EL (cell line): ENCODE measurements at regions not wholly inside any gene's neighbourhood (a gene's known extent, or its start where the extent isn't known, plus 50 kb on each side); places are given as distances from the start of the nearest gene placed in this dataset.
"Not testable (repeated sequence)": the region's sequence is repeated elsewhere in the genome, so short reads cannot be mapped to it uniquely, and the experiment has no call there.

Experiments used
- DNase-seq: peaks from one replicate; pipeline ENCODE4 v3.0.0-alpha.2; 2016

DNA sequence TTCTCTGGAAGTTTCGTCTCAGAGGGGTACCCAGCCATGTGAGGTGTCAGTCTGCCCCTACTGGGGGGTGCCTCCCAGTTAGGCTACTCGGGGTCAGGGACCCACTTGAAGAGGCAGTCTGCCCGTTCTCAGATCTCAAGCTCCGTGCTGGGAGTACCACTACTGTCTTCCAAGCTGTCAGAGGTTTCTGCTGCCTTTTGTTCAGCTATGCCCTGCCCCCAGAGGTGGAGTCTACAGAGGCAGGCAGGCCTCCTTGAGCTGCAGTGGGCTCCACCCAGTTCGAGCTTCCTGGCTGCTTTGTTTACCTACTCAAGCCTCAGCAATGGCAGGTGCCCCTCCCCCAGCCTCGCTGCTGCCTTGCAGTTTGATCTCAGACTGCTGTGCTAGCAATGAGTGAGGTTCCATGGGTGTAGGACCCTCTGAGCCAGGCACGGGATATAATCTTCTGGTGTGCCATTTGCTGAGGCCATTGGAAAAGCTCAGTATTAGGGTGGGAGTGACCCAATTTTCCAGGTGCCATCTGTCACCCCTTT lies 71.0 kb upstream of the SH3GLB1 start:
- not testable (repeated sequence) for DNase-seq

DNA sequence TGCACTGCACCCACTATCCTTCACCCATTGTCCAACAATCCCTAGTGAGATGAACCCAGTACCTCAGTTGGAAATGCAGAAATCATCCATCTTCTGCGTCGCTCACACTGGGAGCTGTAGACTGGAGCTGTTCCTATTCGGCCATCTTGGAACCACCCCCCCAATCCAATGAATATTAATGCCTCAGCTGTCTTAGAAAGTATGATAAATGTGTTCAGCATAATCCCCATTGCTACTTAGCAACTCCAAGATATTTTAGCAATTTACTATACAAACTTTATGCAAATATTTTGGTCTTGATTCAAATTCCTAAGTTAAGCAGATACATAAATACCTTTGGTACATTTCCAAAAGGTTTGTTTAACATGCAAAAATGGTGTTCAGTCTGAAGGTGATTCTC lies 70.5 kb upstream of the SH3GLB1 start:
- DNase-seq: no peak

DNA sequence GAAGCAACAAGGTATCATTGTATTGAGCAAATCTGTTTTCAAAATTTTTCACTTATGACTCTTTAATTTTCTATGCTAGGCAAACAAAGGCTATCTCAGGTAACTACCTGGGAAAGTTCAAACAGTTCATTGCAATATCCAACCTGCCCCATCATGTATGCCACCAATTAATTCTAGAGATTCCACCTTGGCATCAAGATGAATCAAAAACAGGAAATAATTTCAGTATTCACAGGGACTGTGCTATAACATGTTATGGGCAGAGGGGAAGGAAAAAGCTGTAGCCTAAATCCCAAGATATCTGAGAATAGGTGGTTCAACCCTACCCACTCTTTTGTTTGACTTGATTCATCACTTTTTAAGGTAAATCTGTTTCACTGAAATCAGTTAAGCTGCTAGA lies 67.5 kb upstream of the SH3GLB1 start:
- DNase-seq: no peak

GRCh38 chr1:86640161-86640670 lies 64.2 kb upstream of the SH3GLB1 start:
- peak; percentile 7 for DNase-seq

DNA sequence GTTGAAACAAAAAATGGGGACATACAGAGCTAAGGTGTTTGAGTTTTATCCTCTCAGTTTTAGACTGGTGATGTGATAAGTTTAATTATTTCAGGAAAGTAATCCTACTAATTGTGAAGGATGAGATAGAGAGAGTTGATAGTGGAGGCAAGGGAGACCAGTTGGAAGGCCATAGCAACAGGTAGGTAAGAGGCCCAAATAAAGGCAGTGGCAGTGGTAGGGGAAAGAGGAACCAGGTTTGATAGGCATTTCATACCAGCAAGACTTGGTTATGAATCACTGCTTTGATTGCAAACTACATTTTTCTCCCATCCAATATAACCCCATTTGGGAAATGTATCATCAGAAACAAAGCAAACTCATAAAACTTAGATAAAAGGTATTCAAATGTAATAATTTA lies 63.1 kb upstream of the SH3GLB1 start:
- DNase-seq: no peak

DNA sequence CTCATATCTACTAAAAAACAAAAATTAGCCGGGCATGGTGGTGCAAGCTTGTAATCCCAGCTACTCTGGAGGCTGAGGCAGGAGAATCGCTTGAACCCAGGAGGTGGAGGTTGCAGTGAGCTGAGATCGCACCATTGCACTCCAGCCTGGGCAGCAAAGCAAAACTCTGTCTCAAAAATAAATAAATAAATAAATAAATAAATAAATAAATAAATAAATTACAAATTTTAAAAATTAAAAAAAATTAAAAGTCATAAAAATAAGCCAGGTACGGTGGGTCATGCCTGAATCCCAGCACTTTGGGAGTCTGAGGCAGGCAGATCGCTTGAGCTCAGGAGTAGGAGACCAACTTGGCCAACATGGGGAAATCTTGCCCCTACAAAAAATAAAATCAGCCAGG lies 59.7 kb upstream of the SH3GLB1 start:
- not testable (repeated sequence) for DNase-seq

DNA sequence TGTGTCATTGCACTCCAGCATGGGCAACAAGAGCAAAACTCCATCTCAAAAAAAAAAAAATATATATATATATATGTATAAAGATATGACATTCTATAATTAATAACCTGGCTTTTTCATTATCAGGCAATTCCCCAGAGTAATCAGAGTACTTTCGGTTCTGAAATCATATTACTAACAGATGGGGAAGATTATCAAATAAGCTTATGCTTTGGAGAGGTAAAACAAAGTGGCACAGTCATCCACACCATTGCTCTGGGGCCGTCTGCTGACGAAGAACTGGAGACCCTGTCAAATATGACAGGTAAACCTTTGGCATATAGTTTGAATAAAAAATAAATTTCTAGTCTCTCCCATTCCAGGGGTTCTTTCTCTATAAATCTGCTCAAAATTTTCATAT lies 58.5 kb upstream of the SH3GLB1 start:
- DNase-seq: no peak

- DNase-seq: no peak
Observed at GRCh38 chr1:86646256-86646655, 58.1 kb upstream of the SH3GLB1 start.

DNA sequence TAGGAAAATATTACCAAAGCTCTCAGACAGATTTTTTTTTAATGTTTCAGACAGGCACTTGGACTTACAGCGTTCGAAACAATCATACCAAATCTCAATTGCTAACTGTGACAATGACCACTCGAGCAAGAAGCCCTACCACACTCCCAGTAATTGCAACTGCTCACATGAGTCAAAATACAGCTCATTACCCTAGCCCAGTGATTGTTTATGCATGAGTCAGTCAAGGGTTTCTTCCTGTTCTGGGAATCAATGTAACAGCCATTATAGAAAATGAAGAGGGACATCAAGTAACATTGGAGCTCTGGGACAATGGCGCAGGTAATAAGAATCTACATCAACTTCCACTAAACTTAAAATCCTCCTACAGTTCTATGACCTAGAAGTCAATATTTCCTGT lies 56.1 kb upstream of the SH3GLB1 start:
- peak; percentile 80 for DNase-seq

DNA sequence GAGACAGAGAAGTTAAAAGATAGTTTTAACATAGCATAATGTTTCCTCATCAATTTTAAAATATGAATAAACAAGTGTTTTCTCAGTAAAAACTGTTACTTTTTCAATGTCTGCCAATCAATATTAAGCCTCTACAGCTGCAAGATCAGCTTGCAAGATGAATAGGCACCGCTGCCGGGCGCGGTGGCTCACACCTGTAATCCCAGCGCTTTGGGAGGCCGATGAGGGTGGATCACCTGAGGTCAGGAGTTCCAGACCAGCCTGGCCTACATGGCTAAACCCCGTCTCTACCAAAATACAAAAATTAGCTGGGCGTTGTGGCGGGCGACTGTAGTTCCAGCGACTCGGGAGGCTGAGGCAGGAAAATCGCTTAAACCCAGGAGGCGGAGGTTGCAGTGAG lies 54.8 kb upstream of the SH3GLB1 start:
- DNase-seq: no peak

- DNase-seq: no peak
Observed at GRCh38 chr1:86650065-86650464, 54.3 kb upstream of the SH3GLB1 start.
